H1 (cell line): ENCODE measurements at regions not wholly inside any gene's neighbourhood (a gene's known extent, or its start where the extent isn't known, plus 50 kb on each side); places are given as distances from the start of the nearest gene placed in this dataset.

Experiments
- CTCF ChIA-PET: fragments of 300-600 bp; sonication (Branson Sonifier 250); formaldehyde crosslinking; loops from one replicate; lab custom pipeline; 2021; ENCODE audit not compliant: partially characterized antibody; lab: Charles Lee
- POLR2A ChIA-PET: fragments of 300-600 bp; sonication (Branson Sonifier 250); formaldehyde crosslinking; loops from one replicate; lab custom pipeline; 2021; ENCODE audit warnings: inconsistent platforms; ENCODE audit not compliant: partially characterized antibody; lab: Charles Lee
- DNase-seq, 2 experiments: peaks; one replicate each; pipeline versions ENCODE4 v3.0.0 to v3.0.0-alpha.2; 2010 to 2022; ENCODE audit warnings: low spot score in 2 of 2, low read depth in 1 of 2, mixed read lengths in 1 of 2
- FAIRE-seq: peaks from 2 replicates; lab custom pipeline; 2011; peaks lifted over from hg19 to GRCh38; lab: Jason Lieb, UNC
- H2AFZ ChIP-seq: 2 replicates; pipeline ENCODE4 v1.8.1; 2012; ENCODE audit warnings: low read length, inconsistent platforms
- H2AK5ac ChIP-seq: 2 replicates; pipeline ENCODE4 v1.6.1; 2013; ENCODE audit warnings: low read depth, low read length
- H2BK120ac ChIP-seq: replicated peaks from 2 replicates; pipeline ENCODE3; 2013; ENCODE audit warnings: low read depth, low read length, inconsistent platforms
- H2BK12ac ChIP-seq: 2 replicates; pipeline ENCODE4 v1.6.1; 2013; ENCODE audit warnings: low read depth, low read length
- H2BK15ac ChIP-seq: 2 replicates; pipeline ENCODE4 v1.6.1; 2013; ENCODE audit warnings: low read length
- H2BK20ac ChIP-seq: 2 replicates; pipeline ENCODE4 v1.6.1; 2013; ENCODE audit warnings: low read length
- H2BK5ac ChIP-seq: 2 replicates; pipeline ENCODE4 v1.6.1; 2013; ENCODE audit warnings: low read depth, low read length
- H3K14ac ChIP-seq: 2 replicates; pipeline ENCODE4 v1.6.1; 2013; ENCODE audit warnings: inconsistent platforms; ENCODE audit not compliant: insufficient read length
- H3K18ac ChIP-seq: 2 replicates; pipeline ENCODE4 v1.6.1; 2013; ENCODE audit warnings: low read length; ENCODE audit errors: extremely low read depth
- H3K23ac ChIP-seq: 2 replicates; pipeline ENCODE4 v1.6.1; 2013; ENCODE audit warnings: inconsistent platforms; ENCODE audit not compliant: insufficient read length
- H3K23me2 ChIP-seq: 2 replicates; pipeline ENCODE4 v1.6.1; 2013; ENCODE audit warnings: low read depth, low read length
- H3K27ac ChIP-seq: 2 replicates; pipeline ENCODE4 v1.6.1; 2011; ENCODE audit warnings: low read depth, low read length, inconsistent platforms
- H3K27me3 ChIP-seq, 4 experiments: replicated peaks in 1 of 4; 1 replicate in 1 of 4; 2 replicates in 3 of 4; pipeline versions ENCODE4 v1.6.1 to v1.8.1; 2011 to 2013; ENCODE audit warnings: low read length in 3 of 4, mild to moderate bottlenecking in 3 of 4, inconsistent platforms in 2 of 4, mixed read lengths in 2 of 4, moderate library complexity in 1 of 4; ENCODE audit not compliant: control insufficient read depth in 3 of 4, insufficient read depth in 3 of 4; ENCODE audit errors: extremely low read depth in 1 of 4
- H3K36me3 ChIP-seq, 4 experiments: 2 replicates each; pipeline versions ENCODE4 v1.6.1 to v1.8.1; 2011 to 2013; ENCODE audit warnings: mild to moderate bottlenecking in 4 of 4, low read length in 3 of 4, moderate library complexity in 2 of 4, control low read depth in 1 of 4, inconsistent platforms in 1 of 4; ENCODE audit not compliant: insufficient read depth in 4 of 4, control insufficient read depth in 2 of 4
- H3K4ac ChIP-seq: replicated peaks from 2 replicates; pipeline ENCODE3; 2013; ENCODE audit warnings: low read length, low read depth, mixed read lengths, inconsistent platforms; ENCODE audit not compliant: insufficient read length
- H3K4me1 ChIP-seq, 4 experiments: replicated peaks in 1 of 4; 1 replicate in 1 of 4; 2 replicates in 3 of 4; pipeline versions ENCODE4 v1.6.1 to v1.8.1; 2011 to 2013; ENCODE audit warnings: low read length in 3 of 4, inconsistent platforms in 2 of 4, mixed read lengths in 1 of 4; ENCODE audit not compliant: insufficient read depth in 4 of 4, control insufficient read depth in 3 of 4
- H3K4me2 ChIP-seq, 2 experiments: 2 replicates each; pipeline versions ENCODE4 v1.6.1 to v1.8.1; 2011 to 2013; ENCODE audit warnings: low read depth in 2 of 2, low read length in 2 of 2, control low read depth in 1 of 2, inconsistent platforms in 1 of 2, mild to moderate bottlenecking in 1 of 2; ENCODE audit not compliant: insufficient read depth in 1 of 2
- H3K4me3 ChIP-seq, 4 experiments: fragments of 200-600, 300-600 bp in 1 of 4; sonication (generic), shearing (Covaris generic), sonication (Bioruptor Twin) in 1 of 4; 2 replicates each; pipeline versions ENCODE4 v1.5.1 to v1.8.1; 2011 to 2016; ENCODE audit warnings: low read length in 4 of 4, low read depth in 3 of 4, control low read depth in 2 of 4, inconsistent platforms in 2 of 4, mild to moderate bottlenecking in 2 of 4, mixed read lengths in 1 of 4, moderate library complexity in 1 of 4; ENCODE audit not compliant: insufficient read depth in 2 of 4; ENCODE audit errors: extremely low read depth in 1 of 4
- H3K56ac ChIP-seq: replicated peaks from 2 replicates; pipeline ENCODE3; 2013; ENCODE audit warnings: low read depth, mild to moderate bottlenecking, mixed read lengths, low read length, inconsistent platforms; ENCODE audit not compliant: insufficient read length
- H3K79me1 ChIP-seq: 2 replicates; pipeline ENCODE4 v1.6.1; 2013; ENCODE audit warnings: low read depth, low read length, control low read depth
- H3K79me2 ChIP-seq, 2 experiments: 2 replicates each; pipeline versions ENCODE4 v1.6.1 to v1.8.1; 2012 to 2013; ENCODE audit warnings: low read length in 2 of 2, mild to moderate bottlenecking in 2 of 2, inconsistent platforms in 1 of 2; ENCODE audit not compliant: insufficient read depth in 2 of 2, control insufficient read depth in 1 of 2
- H3K9ac ChIP-seq, 4 experiments: replicated peaks in 1 of 4; 1 replicate in 1 of 4; 2 replicates in 3 of 4; pipeline versions ENCODE4 v1.6.1 to v1.8.1; 2011 to 2013; ENCODE audit warnings: low read depth in 3 of 4, low read length in 3 of 4, control low read depth in 2 of 4, mild to moderate bottlenecking in 2 of 4, moderate library complexity in 2 of 4, inconsistent platforms in 1 of 4; ENCODE audit errors: extremely low read depth in 1 of 4
- H3K9me3 ChIP-seq, 2 experiments: 2 replicates each; pipeline versions ENCODE4 v1.6.1 to v1.8.1; 2012 to 2013; ENCODE audit warnings: mild to moderate bottlenecking in 2 of 2, moderate library complexity in 2 of 2, control low read depth in 1 of 2, inconsistent platforms in 1 of 2, low read depth in 1 of 2, low read length in 1 of 2, mixed read lengths in 1 of 2; ENCODE audit not compliant: insufficient read depth in 2 of 2
- H4K20me1 ChIP-seq, 2 experiments: replicated peaks in 1 of 2; 2 replicates each; pipeline versions ENCODE3 to v1.8.1; 2011 to 2013; ENCODE audit warnings: inconsistent platforms in 2 of 2, low read length in 2 of 2, mild to moderate bottlenecking in 1 of 2; ENCODE audit not compliant: insufficient read depth in 2 of 2, control insufficient read depth in 1 of 2
- H4K5ac ChIP-seq: 2 replicates; pipeline ENCODE4 v1.6.1; 2013; ENCODE audit warnings: low read length, low read depth, mixed read lengths, inconsistent platforms; ENCODE audit not compliant: insufficient read length
- H4K8ac ChIP-seq: 2 replicates; pipeline ENCODE4 v1.8.0; 2013; ENCODE audit warnings: mild to moderate bottlenecking, moderate library complexity, low read length, inconsistent platforms; ENCODE audit not compliant: insufficient read depth; ENCODE audit errors: extremely low read depth
- H4K91ac ChIP-seq: replicated peaks from 2 replicates; pipeline ENCODE3; 2013; ENCODE audit warnings: low read length, mixed read lengths, inconsistent platforms; ENCODE audit not compliant: insufficient read length
- CBX8 ChIP-seq: fragments of 300-800, 300-1000 bp; sonication (generic); IDR thresholded peaks from 2 replicates; pipeline ENCODE4 v1.7.1; 2016; ENCODE audit warnings: low read depth, low read length, borderline replicate concordance
- CREB1 ChIP-seq: IDR thresholded peaks from 2 replicates; pipeline ENCODE4 v1.6.1; 2012; ENCODE audit warnings: inconsistent platforms
- EGR1 ChIP-seq: IDR thresholded peaks from 2 replicates; pipeline ENCODE4 v1.6.1; 2011; ENCODE audit warnings: low read depth, low read length, borderline replicate concordance
- EP300 ChIP-seq, 2 experiments: IDR thresholded peaks; 1 replicate in 1 of 2; 2 replicates in 1 of 2; pipeline ENCODE4 v1.6.1; 2011 to 2012; ENCODE audit warnings: low read depth in 2 of 2, low read length in 2 of 2, mild to moderate bottlenecking in 2 of 2, borderline replicate concordance in 1 of 2, inconsistent platforms in 1 of 2, moderate library complexity in 1 of 2
- GTF2F1 ChIP-seq: IDR thresholded peaks from 2 replicates; pipeline ENCODE4 v1.6.1; 2012; ENCODE audit warnings: low read depth, low read length, improper control_type of control experiment, borderline replicate concordance
- HDAC2 ChIP-seq, 2 experiments: fragments of 300-600 bp in 1 of 2; sonication (generic) in 1 of 2; IDR thresholded peaks; 2 replicates each; pipeline ENCODE4 v1.6.1; 2011 to 2012; ENCODE audit warnings: low read depth in 2 of 2, low read length in 2 of 2, mild to moderate bottlenecking in 2 of 2, moderate library complexity in 2 of 2, borderline replicate concordance in 1 of 2, inconsistent platforms in 1 of 2
- JUN ChIP-seq: IDR thresholded peaks from 2 replicates; pipeline ENCODE4 v1.6.1; 2011; ENCODE audit warnings: low read depth, mild to moderate bottlenecking, improper control_type of control experiment, low read length
- NRF1 ChIP-seq: IDR thresholded peaks from 2 replicates; pipeline ENCODE4 v1.6.1; 2011; ENCODE audit warnings: mild to moderate bottlenecking, low read depth, low read length, improper control_type of control experiment
- RBBP5 ChIP-seq: IDR thresholded peaks from 2 replicates; pipeline ENCODE4 v1.7.1; 2012; ENCODE audit warnings: low read depth, mild to moderate bottlenecking, inconsistent platforms, low read length, moderate library complexity, borderline replicate concordance
- RFX5 ChIP-seq: IDR thresholded peaks from 2 replicates; pipeline ENCODE4 v1.6.1; 2011; ENCODE audit warnings: low read depth, low read length, improper control_type of control experiment, borderline replicate concordance
- RXRA ChIP-seq: IDR thresholded peaks from 2 replicates; pipeline ENCODE4 v1.6.1; 2011; ENCODE audit warnings: low read depth, mild to moderate bottlenecking, low read length, moderate library complexity; ENCODE audit not compliant: insufficient read depth
- SAP30 ChIP-seq: fragments of 300-600 bp; sonication (generic); IDR thresholded peaks from 2 replicates; pipeline ENCODE4 v1.7.1; 2012; ENCODE audit warnings: low read length, moderate library complexity, mild to moderate bottlenecking, inconsistent platforms; ENCODE audit not compliant: insufficient read depth, insufficient replicate concordance
- SP2 ChIP-seq: IDR thresholded peaks from 2 replicates; pipeline ENCODE4 v1.6.1; 2012; ENCODE audit warnings: mild to moderate bottlenecking, low read length, inconsistent platforms
- WGBS, 2 experiments: shearing (Covaris generic) in 1 of 2; methylation state at CpG; one replicate each; pipeline versions ENCODE4 v1.1.6 to v1.1.7; 2013 to 2015; ENCODE audit warnings: low lambda C conversion rate in 2 of 2, mixed read lengths in 2 of 2, inconsistent platforms in 1 of 2, low coverage in 1 of 2, missing lambda C conversion rate in 1 of 2; ENCODE audit not compliant: insufficient replicate concordance in 2 of 2, insufficient coverage in 1 of 2, insufficient read length in 1 of 2; ENCODE audit errors: extremely low coverage in 1 of 2, missing lambda C conversion rate in 1 of 2; 5-methylcytosine and 5-hydroxymethylcytosine counted together

- WGBS, 2 experiments, result 88% methylated on average over 2 of the region's 2 CpGs; no CpG with 5 or more reads in 1 of the 2 experiments
- POLR2A ChIA-PET, result no interaction called here
These were observed 95.4 kb upstream of the S1PR1 start for GRCh38 chr1:101141376-101141775.

More at GRCh38 chr1:101141376-101141775, 95.4 kb upstream of the S1PR1 start:
- H3K9me3 ChIP-seq, result no peaks in the 10 kb centered on the region
- no peak overlapping the region for H2BK120ac ChIP-seq
- CTCF ChIA-PET, result interaction anchor here (0.6 to 2.1 kb wide), 3 partner anchors 20 to 149 kb away, joined by 3 to 6 read pairs (median 3); no protein-coding TSS in a partner anchor
- no peak overlapping the region for H3K9ac ChIP-seq
- no peaks in the 10 kb centered on the region for H3K27me3 ChIP-seq
- no peak overlapping the region for H2AFZ ChIP-seq
- no peaks in the 10 kb centered on the region for H3K79me2 ChIP-seq
- no peak overlapping the region for H3K4me3 ChIP-seq
- no peak overlapping the region for H3K27ac ChIP-seq
- H3K4me2 ChIP-seq, result no peak overlapping the region
- H3K18ac ChIP-seq, result no peak overlapping the region
- no peak overlapping the region for H4K91ac ChIP-seq
- H3K79me1 ChIP-seq, result no peaks in the 10 kb centered on the region
- H3K36me3 ChIP-seq, result no peaks in the 10 kb centered on the region
- H4K8ac ChIP-seq, result no peak overlapping the region
- no peak overlapping the region for H3K56ac ChIP-seq
- H3K23ac ChIP-seq, result no peak overlapping the region
- no peak for FAIRE-seq
- no peak overlapping the region for H2BK12ac ChIP-seq
- no peak overlapping the region for H3K14ac ChIP-seq
- no peak overlapping the region for H2BK20ac ChIP-seq
- H3K4ac ChIP-seq, result no peak overlapping the region
- H3K4me1 ChIP-seq, result peaks cover 0 to 6% (median under 1%) of the 10 kb centered on the region in 4 experiments; a peak in 2 of 7 replicates
- H2BK15ac ChIP-seq, result no peak overlapping the region
- TF ChIP-seq RBBP5 (no peak), SP2 (no peak), EGR1 (no peak), JUN (no peak), HDAC2 (IDR thresholded peaks at IDR 0.05; ENCODE audit: borderline replicate concordance in 1 of 2, low read depth in 2 of 2, low read length in 2 of 2) (no peak), NRF1 (no peak), GTF2F1 (no peak), SAP30 (no peak), EP300 (IDR thresholded peaks at IDR 0.05; ENCODE audit: borderline replicate concordance in 1 of 2, low read depth in 2 of 2, low read length in 2 of 2) (no peak), CREB1 (no peak), RXRA (no peak), RFX5 (no peak), CBX8 (no peak)
- H2AK5ac ChIP-seq, result no peak overlapping the region
- no peaks in the 10 kb centered on the region for H3K23me2 ChIP-seq
- H2BK5ac ChIP-seq, result no peak overlapping the region
- no peak for DNase-seq
- no peak overlapping the region for H4K5ac ChIP-seq
- no peaks in the 10 kb centered on the region for H4K20me1 ChIP-seq
